GM12878 (cell line): ENCODE measurements at regions not wholly inside any gene's neighbourhood (a gene's known extent, or its start where the extent isn't known, plus 50 kb on each side); places are given as distances from the start of the nearest gene placed in this dataset.

Experiments used
- ATAC-seq: fragments of 200-7000 bp; cut with Tn5 transposase; 3 replicates; pipeline ENCODE4 v1.9.1; 2020; ENCODE audit warnings: mild to moderate bottlenecking, moderate library complexity
- BruUV-seq: library from RNA; stranded (reverse); fragments of 400-500 nt; replicated peaks from 2 replicates; lab custom pipeline; 2021; lab: Mats Ljungman, UMichigan
- CTCF ChIA-PET: fragments of 300-600 bp; sonication (Branson Sonifier 250); formaldehyde crosslinking; extraction: SDS; loops from one replicate; lab custom pipeline; 2021; ENCODE audit warnings: inconsistent platforms; lab: Yijun Ruan, JAX
- POLR2A ChIA-PET: fragments of 350-600 bp; formaldehyde crosslinking; extraction: SDS; loops from one replicate; lab custom pipeline; 2021; ENCODE audit warnings: inconsistent platforms; lab: Charles Lee
- RAD21 ChIA-PET: fragments of 300-600 bp; sonication (Branson Sonifier 250); formaldehyde crosslinking; loops from one replicate; lab custom pipeline; 2023; ENCODE audit warnings: antibody characterized with exemption; ENCODE audit not compliant: unreplicated experiment; lab: Charles Lee
- SMC1A ChIA-PET: fragments of 300-600 bp; sonication (Branson Sonifier 250); formaldehyde crosslinking; loops from one replicate; lab custom pipeline; 2023; ENCODE audit not compliant: unreplicated experiment, uncharacterized antibody; lab: Charles Lee
- DNase-seq: peaks from one replicate; pipeline ENCODE4 v3.0.0-alpha.2; 2011; ENCODE audit warnings: low read depth, low spot score
- FAIRE-seq: peaks from 3 replicates; lab custom pipeline; 2011; peaks lifted over from hg19 to GRCh38; lab: Jason Lieb, UNC
- H2AFZ ChIP-seq: 2 replicates; pipeline ENCODE4 v1.6.0; 2011; ENCODE audit warnings: low read depth, low read length, control low read depth; ENCODE audit not compliant: control insufficient read depth
- H3K27ac ChIP-seq: 2 replicates; pipeline ENCODE4 v1.5.1; 2011; ENCODE audit warnings: control low read depth; ENCODE audit not compliant: control insufficient read depth, insufficient read depth
- H3K27me3 ChIP-seq, 2 experiments: replicated peaks in 1 of 2; 2 replicates each; pipeline versions ENCODE4 v1.6.0 to v1.6.1; 2011; ENCODE audit warnings: low read length in 1 of 2; ENCODE audit not compliant: control insufficient read depth in 2 of 2, insufficient read depth in 2 of 2
- H3K36me3 ChIP-seq, 2 experiments: 2 replicates each; pipeline ENCODE4 v1.5.1; 2011; ENCODE audit warnings: low read length in 1 of 2; ENCODE audit not compliant: control insufficient read depth in 2 of 2, insufficient read depth in 2 of 2
- H3K4me1 ChIP-seq: 2 replicates; pipeline ENCODE4 v1.6.1; 2011; ENCODE audit warnings: mild to moderate bottlenecking, low read length, moderate library complexity, mixed read lengths; ENCODE audit not compliant: control insufficient read depth, insufficient read depth
- H3K4me2 ChIP-seq: 2 replicates; pipeline ENCODE4 v1.6.0; 2011; ENCODE audit warnings: control low read depth; ENCODE audit not compliant: control insufficient read depth, insufficient read depth
- H3K4me3 ChIP-seq: fragments of 200-600 bp; sonication (generic); 2 replicates; pipeline ENCODE4 v1.5.1; 2016
- H3K79me2 ChIP-seq: 2 replicates; pipeline ENCODE4 v1.6.0; 2011; ENCODE audit warnings: low read length; ENCODE audit not compliant: control insufficient read depth, insufficient read depth
- H3K9ac ChIP-seq: 2 replicates; pipeline ENCODE4 v1.8.0; 2011; ENCODE audit warnings: low read length, control low read depth, mixed read lengths; ENCODE audit not compliant: control insufficient read depth, insufficient read depth
- H3K9me3 ChIP-seq: replicated peaks from 3 replicates; pipeline ENCODE4 v1.5.1; 2011; ENCODE audit warnings: mild to moderate bottlenecking, low read length; ENCODE audit not compliant: control insufficient read depth, insufficient read depth
- H4K20me1 ChIP-seq: 2 replicates; pipeline ENCODE4 v1.6.0; 2011; ENCODE audit not compliant: control insufficient read depth, insufficient read depth
- FOXM1 ChIP-seq: IDR thresholded peaks from 2 replicates; pipeline ENCODE4 v1.6.1; 2012; ENCODE audit warnings: low read depth, mild to moderate bottlenecking, inconsistent platforms, low read length, moderate library complexity
- HSF1 ChIP-seq: fragments of 150-350 bp; IDR thresholded peaks from 2 replicates; pipeline ENCODE4 v1.6.1; 2014; ENCODE audit warnings: mild to moderate bottlenecking, low read depth, low read length
- SUZ12 ChIP-seq: fragments of 200-600 bp; sonication (generic); IDR thresholded peaks from one replicate; pipeline ENCODE4 v1.6.1; 2018; ENCODE audit warnings: antibody characterized with exemption, mild to moderate bottlenecking; ENCODE audit not compliant: unreplicated experiment
- USF2 ChIP-seq: IDR thresholded peaks from 2 replicates; pipeline ENCODE4 v1.6.1; 2011; ENCODE audit warnings: low read depth, low read length, improper control_type of control experiment, borderline replicate concordance
- ZNF687 ChIP-seq: fragments of 450-650 bp; IDR thresholded peaks from 2 replicates; pipeline ENCODE4 v1.6.1; 2017; ENCODE audit warnings: mild to moderate bottlenecking, moderate library complexity
- WGBS: methylation state at CpG from one replicate; pipeline ENCODE4 v1.1.6; 2016; ENCODE audit warnings: low lambda C conversion rate; ENCODE audit not compliant: insufficient replicate concordance, insufficient coverage; ENCODE audit errors: missing lambda C conversion rate; 5-methylcytosine and 5-hydroxymethylcytosine counted together
- in situ Hi-C: fragments of 300-500 bp; cut with MboI; formaldehyde crosslinking; loops from 9 replicates; pipeline ENCODE4 v1.14.3; 2018; ENCODE audit warnings: mixed read lengths
- intact Hi-C: fragments of 100-400 bp; cut with micrococcal nuclease; formaldehyde crosslinking; loops from one replicate; pipeline ENCODE4 v1.14.2; 2022; ENCODE audit not compliant: unreplicated experiment

- H3K4me3 ChIP-seq: no peak overlapping the region
- in situ Hi-C loops (no loop called here), intact Hi-C loops (no loop called here)
- WGBS: 5% methylated on average over 1 of the region's 1 CpG
- no peaks in the 10 kb centered on the region for H3K9me3 ChIP-seq
- no peaks in the 10 kb centered on the region for H3K36me3 ChIP-seq
- H4K20me1 ChIP-seq: no peaks in the 10 kb centered on the region
- no peaks in the 10 kb centered on the region for H3K4me1 ChIP-seq
- DNase-seq (no peak), FAIRE-seq (no peak), ATAC-seq (no peak)
- no peak overlapping the region for H2AFZ ChIP-seq
- no peaks in the 10 kb centered on the region for H3K27me3 ChIP-seq
- no peak overlapping the region for H3K4me2 ChIP-seq
- POLR2A ChIA-PET: no interaction called here
- TF ChIP-seq FOXM1 (no peak), USF2 (no peak), HSF1 (no peak), SUZ12 (no peak), ZNF687 (no peak)
- SMC1A ChIA-PET: no interaction called here
- H3K27ac ChIP-seq: no peak overlapping the region
- CTCF ChIA-PET: no interaction called here
- no peaks in the 10 kb centered on the region for H3K79me2 ChIP-seq
- RAD21 ChIA-PET: no interaction called here
- H3K9ac ChIP-seq: no peak overlapping the region
- no TSS peak for BruUV-seq
These were observed 392.2 kb upstream of the CCDC179 start for GRCh38 chr11:23252426-23252825.
